HepG2 (cell line): ENCODE measurements at regions not wholly inside any gene's neighbourhood (a gene's known extent, or its start where the extent isn't known, plus 50 kb on each side); places are given as distances from the start of the nearest gene placed in this dataset.
"Not testable (repeated sequence)": the region's sequence is repeated elsewhere in the genome, so short reads cannot be mapped to it uniquely, and the experiment has no call there.

ENCODE experiments used
- ATAC-seq: fragments of 200-7000 bp; cut with Tn5 transposase; 3 replicates; pipeline ENCODE4 v1.9.1; 2020; ENCODE audit warnings: mild to moderate bottlenecking, moderate library complexity
- BruUV-seq: library from RNA; stranded (reverse); fragments of 400-500 nt; replicated peaks from 2 replicates; lab custom pipeline; 2021; lab: Mats Ljungman, UMichigan
- CTCF ChIA-PET: fragments of 300-600 bp; formaldehyde crosslinking; extraction: SDS; loops from one replicate; lab custom pipeline; 2021; ENCODE audit warnings: low total read pairs, inconsistent platforms, low intra/inter-chr PET ratio; lab: Yijun Ruan, JAX
- POLR2A ChIA-PET: fragments of 350-600 bp; sonication (Branson Sonifier 250); formaldehyde crosslinking; loops from one replicate; lab custom pipeline; 2020; ENCODE audit warnings: antibody characterized with exemption, inconsistent platforms; lab: Yijun Ruan, JAX
- DNase-seq: peaks from one replicate; pipeline ENCODE4 v3.0.0-alpha.2; 2015; ENCODE audit warnings: low spot score
- FAIRE-seq: peaks from 3 replicates; lab custom pipeline; 2011; peaks lifted over from hg19 to GRCh38; lab: Jason Lieb, UNC
- H2AFZ ChIP-seq: one replicate; pipeline ENCODE4 v1.6.1; 2011; ENCODE audit warnings: low read length, inconsistent platforms
- H3K27ac ChIP-seq: fragments of 300-600 bp; 3 replicates; pipeline ENCODE4 v1.8.0; 2011; ENCODE audit warnings: mixed run types, mild to moderate bottlenecking, mixed read lengths, low read length, inconsistent platforms; ENCODE audit not compliant: insufficient read depth; ENCODE audit errors: extremely low read length
- H3K27me3 ChIP-seq, 2 experiments: fragments of 200-600 bp in 1 of 2; 2 replicates in 1 of 2; 3 replicates in 1 of 2; pipeline versions ENCODE4 v1.6.0 to v1.8.0; 2011; ENCODE audit warnings: low read length in 2 of 2, mild to moderate bottlenecking in 2 of 2, moderate library complexity in 2 of 2, inconsistent platforms in 1 of 2; ENCODE audit not compliant: insufficient read depth in 2 of 2, control insufficient read depth in 1 of 2
- H3K36me3 ChIP-seq, 2 experiments: fragments of 200-600 bp in 1 of 2; replicated peaks in 1 of 2; 2 replicates in 1 of 2; 3 replicates in 1 of 2; pipeline versions ENCODE4 v1.5.1 to v1.8.0; 2011; ENCODE audit warnings: low read length in 2 of 2, inconsistent platforms in 1 of 2; ENCODE audit not compliant: insufficient read depth in 2 of 2, control insufficient read depth in 1 of 2
- H3K4me1 ChIP-seq: 2 replicates; pipeline ENCODE4 v1.5.1; 2012; ENCODE audit warnings: low read length, inconsistent platforms; ENCODE audit not compliant: insufficient read depth
- H3K4me2 ChIP-seq: 2 replicates; pipeline ENCODE4 v1.6.0; 2011; ENCODE audit warnings: low read depth, low read length, inconsistent platforms
- H3K4me3 ChIP-seq, 3 experiments: fragments of 200-600 bp in 1 of 3; sonication (generic), shearing (Covaris generic) in 1 of 3; replicated peaks in 1 of 3; 2 replicates each; pipeline ENCODE4 v1.5.1; 2011 to 2016; ENCODE audit warnings: low read length in 3 of 3, inconsistent platforms in 2 of 3, low read depth in 2 of 3, mild to moderate bottlenecking in 2 of 3, control low read depth in 1 of 3, mixed read lengths in 1 of 3; ENCODE audit not compliant: insufficient read depth in 1 of 3
- H3K79me2 ChIP-seq: one replicate; pipeline ENCODE4 v1.6.1; 2011; ENCODE audit warnings: low read length, inconsistent platforms; ENCODE audit not compliant: insufficient read depth
- H3K9ac ChIP-seq: 2 replicates; pipeline ENCODE4 v1.6.0; 2011; ENCODE audit warnings: mild to moderate bottlenecking, low read depth, low read length, inconsistent platforms; ENCODE audit not compliant: insufficient read depth
- H3K9me3 ChIP-seq: 2 replicates; pipeline ENCODE4 v1.5.1; 2012; ENCODE audit warnings: mild to moderate bottlenecking, low read length
- H4K20me1 ChIP-seq: 2 replicates; pipeline ENCODE4 v1.6.0; 2011; ENCODE audit warnings: inconsistent platforms, mild to moderate bottlenecking, low read length, moderate library complexity; ENCODE audit not compliant: insufficient read depth
- CEBPB ChIP-seq: IDR thresholded peaks from 2 replicates; pipeline ENCODE4 v1.6.1; 2011; ENCODE audit warnings: low read depth, low read length, improper control_type of control experiment, borderline replicate concordance
- CSRNP1 ChIP-seq: sonication (generic); formaldehyde crosslinking; IDR thresholded peaks from 2 replicates; pipeline ENCODE4 v1.8.1; 2023; ENCODE audit warnings: mild to moderate bottlenecking, missing genetic modification reagents
- FOXK1 ChIP-seq: sonication (generic); formaldehyde crosslinking; IDR thresholded peaks from 2 replicates; pipeline ENCODE4 v1.4.0; 2020; ENCODE audit warnings: low read depth, missing genetic modification reagents, borderline replicate concordance
- MXD4 ChIP-seq: IDR thresholded peaks from 2 replicates; pipeline ENCODE4 v1.6.1; 2016; ENCODE audit warnings: mild to moderate bottlenecking, missing biosample characterization, missing genetic modification reagents
- POGZ ChIP-seq: sonication (generic); formaldehyde crosslinking; IDR thresholded peaks from 2 replicates; pipeline ENCODE4 v1.4.0; 2020; ENCODE audit warnings: mild to moderate bottlenecking, missing genetic modification reagents
- SIN3A ChIP-seq: IDR thresholded peaks from 2 replicates; pipeline ENCODE4 v1.6.1; 2011; ENCODE audit warnings: low read depth, mild to moderate bottlenecking, control low read depth, low read length, borderline replicate concordance
- ZNF232 ChIP-seq: sonication (generic); formaldehyde crosslinking; IDR thresholded peaks from 2 replicates; pipeline ENCODE4 v1.4.0; 2020; ENCODE audit warnings: missing genetic modification reagents, borderline replicate concordance
- ZNF704 ChIP-seq: sonication (generic); formaldehyde crosslinking; IDR thresholded peaks from 2 replicates; pipeline ENCODE4 v1.8.1; 2023; ENCODE audit warnings: mild to moderate bottlenecking, inconsistent platforms, moderate library complexity, missing genetic modification reagents, borderline replicate concordance
- WGBS: methylation state at CpG from one replicate; pipeline ENCODE4 v1.1.6; 2017; ENCODE audit warnings: low lambda C conversion rate; 5-methylcytosine and 5-hydroxymethylcytosine counted together
- in situ Hi-C: cut with HindIII; loops from 2 replicates; pipeline ENCODE4 v1.10.0; 2017; ENCODE audit warnings: low pct_unique_long_range_greater_than_20kb; ENCODE audit not compliant: extremely low pct_ligation_motif_present
- intact Hi-C: fragments of 100-400 bp; cut with micrococcal nuclease; formaldehyde crosslinking; loops from one replicate; pipeline ENCODE4 v1.10.0; 2022; ENCODE audit not compliant: unreplicated experiment
- TF ChIP-seq, protein P1 (sequence below): sonication (generic); formaldehyde crosslinking; IDR thresholded peaks from 2 replicates; pipeline ENCODE4 v1.5.0; 2020; ENCODE audit warnings: missing genetic modification reagents, mild to moderate bottlenecking, borderline replicate concordance

- TF ChIP-seq CSRNP1 (CRISPR knock-in tag) (no peak), SIN3A (no peak), ZNF232 (no peak), POGZ (CRISPR knock-in tag) (no peak), FOXK1 (no peak), ZNF704 (CRISPR knock-in tag) (no peak), MXD4 (CRISPR knock-in tag) (no peak), CEBPB (no peak)
- TF ChIP-seq, protein P1, sequence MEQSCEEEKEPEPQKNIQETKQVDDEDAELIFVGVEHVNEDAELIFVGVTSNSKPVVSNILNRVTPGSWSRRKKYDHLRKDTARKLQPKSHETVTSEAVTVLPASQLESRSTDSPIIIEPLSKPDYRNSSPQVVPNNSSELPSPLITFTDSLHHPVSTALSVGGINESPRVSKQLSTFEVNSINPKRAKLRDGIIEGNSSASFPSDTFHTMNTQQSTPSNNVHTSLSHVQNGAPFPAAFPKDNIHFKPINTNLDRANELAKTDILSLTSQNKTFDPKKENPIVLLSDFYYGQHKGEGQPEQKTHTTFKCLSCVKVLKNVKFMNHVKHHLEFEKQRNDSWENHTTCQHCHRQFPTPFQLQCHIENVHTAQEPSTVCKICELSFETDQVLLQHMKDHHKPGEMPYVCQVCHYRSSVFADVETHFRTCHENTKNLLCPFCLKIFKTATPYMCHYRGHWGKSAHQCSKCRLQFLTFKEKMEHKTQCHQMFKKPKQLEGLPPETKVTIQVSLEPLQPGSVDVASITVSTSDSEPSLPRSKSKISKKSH (CRISPR knock-in tag): no peak
These were observed 201.3 kb upstream of the APCDD1 start (continued) for GRCh38 chr18:10252952-10253705.

- H2AFZ ChIP-seq, H3K9me3 ChIP-seq, DNase-seq, intact Hi-C loops, H4K20me1 ChIP-seq, H3K27me3 ChIP-seq, H3K4me3 ChIP-seq, H3K36me3 ChIP-seq, ATAC-seq, H3K9ac ChIP-seq, POLR2A ChIA-PET, FAIRE-seq, BruUV-seq, H3K27ac ChIP-seq, H3K4me2 ChIP-seq, H3K79me2 ChIP-seq, in situ Hi-C loops, H3K4me1 ChIP-seq, CTCF ChIA-PET: not testable (repeated sequence)
- WGBS: 41% methylated on average over 3 of the region's 3 CpGs
These were observed 198.2 kb upstream of the APCDD1 start for GRCh38 chr18:10256276-10256675.
